ENCODE measurements at regions not wholly inside any gene's neighbourhood (a gene's known extent, or its start where the extent isn't known, plus 50 kb on each side); places are given as distances from the start of the nearest gene placed in this dataset.

DNA sequence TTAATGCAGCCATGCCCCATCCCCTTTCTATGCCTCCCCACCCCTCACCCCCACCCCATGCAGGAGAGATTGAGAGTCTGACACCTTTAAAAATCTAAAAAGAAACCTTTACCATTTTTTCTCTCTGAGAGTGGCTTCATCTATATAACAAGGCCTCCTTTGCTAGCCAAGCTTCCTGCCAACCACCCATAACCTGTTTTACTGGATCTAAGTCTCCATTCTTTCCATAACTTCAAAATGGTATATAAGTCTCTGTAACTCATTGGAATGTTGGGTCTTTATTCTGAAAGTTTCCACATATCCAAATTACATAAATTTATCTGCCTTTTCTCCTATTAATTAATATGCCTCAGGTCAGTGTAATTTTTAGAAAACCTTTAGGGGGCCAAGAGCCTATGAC lies 1174.0 kb downstream of the MAT2B start:
- Histone ChIP-seq H3K27me3 (ENCODE audit: low read length) (no peaks in the 10 kb centered on the region), H3K9ac (ENCODE audit: low read length) (no peak overlapping the region), H3K4me3 (ENCODE audit: insufficient read depth, low read length, poor library complexity, severe bottlenecking) (no peak overlapping the region), H3K9me2 (replicated peaks; ENCODE audit: insufficient read depth, low read length) (no peaks in the 10 kb centered on the region), H3K79me2 (ENCODE audit: insufficient read depth, low read length) (no peaks in the 10 kb centered on the region), H3F3A (ENCODE audit: insufficient read depth) (no peaks in the 10 kb centered on the region), H2AFZ (ENCODE audit: low read depth, low read length, severe bottlenecking) (no peak overlapping the region), H3K9me3 (ENCODE audit: insufficient read depth, low read length) (no peaks in the 10 kb centered on the region), H4K20me1 (ENCODE audit: low read depth, low read length) (no peaks in the 10 kb centered on the region), H3K27ac (ENCODE audit: low read depth, low read length) (no peak overlapping the region), H3K4me2 (ENCODE audit: low read depth, low read length, poor library complexity, severe bottlenecking) (no peak overlapping the region), H3K36me3 (ENCODE audit: low read length) (no peaks in the 10 kb centered on the region)
- TF ChIP-seq EZH2phosphoT487 (conservative IDR thresholded peaks at IDR 0.05; ENCODE audit: low read length) = no peak
- TF ChIP-seq, protein P1, sequence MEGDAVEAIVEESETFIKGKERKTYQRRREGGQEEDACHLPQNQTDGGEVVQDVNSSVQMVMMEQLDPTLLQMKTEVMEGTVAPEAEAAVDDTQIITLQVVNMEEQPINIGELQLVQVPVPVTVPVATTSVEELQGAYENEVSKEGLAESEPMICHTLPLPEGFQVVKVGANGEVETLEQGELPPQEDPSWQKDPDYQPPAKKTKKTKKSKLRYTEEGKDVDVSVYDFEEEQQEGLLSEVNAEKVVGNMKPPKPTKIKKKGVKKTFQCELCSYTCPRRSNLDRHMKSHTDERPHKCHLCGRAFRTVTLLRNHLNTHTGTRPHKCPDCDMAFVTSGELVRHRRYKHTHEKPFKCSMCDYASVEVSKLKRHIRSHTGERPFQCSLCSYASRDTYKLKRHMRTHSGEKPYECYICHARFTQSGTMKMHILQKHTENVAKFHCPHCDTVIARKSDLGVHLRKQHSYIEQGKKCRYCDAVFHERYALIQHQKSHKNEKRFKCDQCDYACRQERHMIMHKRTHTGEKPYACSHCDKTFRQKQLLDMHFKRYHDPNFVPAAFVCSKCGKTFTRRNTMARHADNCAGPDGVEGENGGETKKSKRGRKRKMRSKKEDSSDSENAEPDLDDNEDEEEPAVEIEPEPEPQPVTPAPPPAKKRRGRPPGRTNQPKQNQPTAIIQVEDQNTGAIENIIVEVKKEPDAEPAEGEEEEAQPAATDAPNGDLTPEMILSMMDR (IDR thresholded peaks at IDR 0.05; ENCODE audit: insufficient read depth, low read length, poor library complexity, severe bottlenecking) = no peak

- no peaks in the 10 kb centered on the region for H3K36me3 ChIP-seq (ENCODE audit: low read length)
- no peaks in the 10 kb centered on the region for H3K79me2 ChIP-seq (ENCODE audit: insufficient read depth, low read length)
- H3K4me3 ChIP-seq (ENCODE audit: insufficient read depth, low read length, poor library complexity, severe bottlenecking) = no peak overlapping the region
- no peak overlapping the region for H3K4me2 ChIP-seq (ENCODE audit: low read depth, low read length, poor library complexity, severe bottlenecking)
- no peak overlapping the region for H3K27ac ChIP-seq (ENCODE audit: low read depth, low read length)
- H3K27me3 ChIP-seq (ENCODE audit: low read length) = no peaks in the 10 kb centered on the region
- H4K20me1 ChIP-seq (ENCODE audit: low read depth, low read length) = no peaks in the 10 kb centered on the region
- no peak for TF ChIP-seq EZH2phosphoT487 (conservative IDR thresholded peaks at IDR 0.05; ENCODE audit: low read length)
- TF ChIP-seq, protein P1 (IDR thresholded peaks at IDR 0.05; ENCODE audit: insufficient read depth, low read length, poor library complexity, severe bottlenecking) = no peak
- H2AFZ ChIP-seq (ENCODE audit: low read depth, low read length, severe bottlenecking) = no peak overlapping the region
- H3K9me3 ChIP-seq (ENCODE audit: insufficient read depth, low read length) = no peaks in the 10 kb centered on the region
- H3K9me2 ChIP-seq (replicated peaks; ENCODE audit: insufficient read depth, low read length) = no peaks in the 10 kb centered on the region
- no peaks in the 10 kb centered on the region for H3F3A ChIP-seq (ENCODE audit: insufficient read depth)
- no peak overlapping the region for H3K9ac ChIP-seq (ENCODE audit: low read length)
Measured at GRCh38 chr5:164680216-164680615, 1174.8 kb downstream of the MAT2B start.

- Histone ChIP-seq H4K20me1 (ENCODE audit: low read depth, low read length) (no peaks in the 10 kb centered on the region), H3K9me3 (ENCODE audit: insufficient read depth, low read length) (no peaks in the 10 kb centered on the region), H3K4me3 (ENCODE audit: insufficient read depth, low read length, poor library complexity, severe bottlenecking) (no peak overlapping the region)
Measured at GRCh38 chr5:164680812-164681520, 1175.5 kb downstream of the MAT2B start.

More at GRCh38 chr5:164680812-164681520, 1175.5 kb downstream of the MAT2B start:
- no peaks in the 10 kb centered on the region for H3K27me3 ChIP-seq (ENCODE audit: low read length)
- no peaks in the 10 kb centered on the region for H3K9me2 ChIP-seq (replicated peaks; ENCODE audit: insufficient read depth, low read length)
- no peak overlapping the region for H3K4me2 ChIP-seq (ENCODE audit: low read depth, low read length, poor library complexity, severe bottlenecking)
- H3K9ac ChIP-seq (ENCODE audit: low read length) = no peak overlapping the region
- H3K79me2 ChIP-seq (ENCODE audit: insufficient read depth, low read length) = no peaks in the 10 kb centered on the region
- H3F3A ChIP-seq (ENCODE audit: insufficient read depth) = no peaks in the 10 kb centered on the region
- H2AFZ ChIP-seq (ENCODE audit: low read depth, low read length, severe bottlenecking) = no peak overlapping the region
- H3K27ac ChIP-seq (ENCODE audit: low read depth, low read length) = no peak overlapping the region
- TF ChIP-seq, protein P1 (IDR thresholded peaks at IDR 0.05; ENCODE audit: insufficient read depth, low read length, poor library complexity, severe bottlenecking) = no peak
- TF ChIP-seq EZH2phosphoT487 (conservative IDR thresholded peaks at IDR 0.05; ENCODE audit: low read length) = no peak
- H3K36me3 ChIP-seq (ENCODE audit: low read length) = no peaks in the 10 kb centered on the region

Measured in SU-DHL-6 (cell line).